ENCODE measurements at regions not wholly inside any gene's neighbourhood (a gene's known extent, or its start where the extent isn't known, plus 50 kb on each side); places are given as distances from the start of the nearest gene placed in this dataset.
"Not testable (repeated sequence)": the region's sequence is repeated elsewhere in the genome, so short reads cannot be mapped to it uniquely, and the experiment has no call there.

DNA sequence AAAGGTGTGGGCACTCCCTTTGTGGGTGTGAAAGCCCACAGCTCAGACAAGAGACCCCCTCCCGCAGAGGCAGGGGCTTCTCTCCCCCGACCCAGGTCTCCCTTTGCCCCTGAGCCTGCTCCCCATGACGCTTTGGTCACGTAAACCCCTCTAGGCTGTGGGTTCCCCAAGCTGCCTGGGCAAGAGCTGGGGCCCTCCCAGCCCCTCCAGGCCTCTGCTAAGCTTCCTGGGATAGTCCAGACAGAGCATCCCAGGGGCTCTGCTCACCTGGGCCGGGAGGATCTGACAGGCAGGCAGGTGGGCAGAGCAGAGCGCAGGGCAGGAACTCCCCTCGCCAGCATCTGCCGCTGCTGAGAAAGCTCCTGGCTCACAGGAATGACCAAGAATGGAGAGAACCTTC is 177.3 kb downstream of the BANP start:
- DNase-seq (ENCODE audit: extremely low read depth, low read depth): no peak

DNA sequence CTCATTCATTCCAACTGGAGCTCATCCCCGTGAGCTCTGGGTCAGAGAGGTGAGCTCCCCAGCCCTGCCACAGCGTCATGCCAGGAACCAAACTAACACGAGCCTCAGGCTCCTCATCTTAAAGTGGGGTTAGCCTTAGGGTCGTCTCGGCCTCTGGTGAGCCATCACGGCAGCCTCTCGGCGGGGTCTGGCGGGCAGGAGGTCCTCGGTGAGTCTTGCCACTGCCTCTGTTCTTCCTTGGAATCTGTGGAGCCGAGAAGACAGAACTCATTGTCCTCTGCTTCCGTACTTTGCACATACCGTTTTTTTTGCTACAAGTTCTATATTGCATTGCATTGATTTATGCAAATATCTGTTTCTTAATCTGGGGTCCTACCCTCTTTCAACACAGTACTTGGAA is 177.9 kb downstream of the BANP start:
- not testable (repeated sequence) for DNase-seq (ENCODE audit: extremely low read depth, low read depth)

DNA sequence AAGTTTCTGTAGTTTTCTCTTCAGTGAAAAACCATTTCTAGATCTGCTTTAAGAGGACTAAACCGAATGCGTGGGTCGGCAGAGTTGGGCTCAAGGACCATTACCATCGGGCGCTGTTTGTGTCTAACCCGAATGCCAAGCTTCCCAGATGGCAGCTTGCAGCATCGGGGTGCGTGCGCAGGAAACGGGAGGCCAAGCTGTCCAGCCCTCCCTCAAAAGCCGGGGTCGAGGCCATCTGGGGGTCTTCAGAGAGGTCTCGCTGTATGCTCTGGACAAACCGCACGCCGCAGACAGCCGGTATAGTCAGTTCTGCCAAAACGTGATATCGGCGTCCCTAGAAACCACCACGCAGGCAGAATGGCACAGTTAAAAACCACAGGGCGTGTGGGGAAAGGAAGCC is 178.8 kb downstream of the BANP start:
- DNase-seq (ENCODE audit: extremely low read depth, low read depth): no peak

DNA sequence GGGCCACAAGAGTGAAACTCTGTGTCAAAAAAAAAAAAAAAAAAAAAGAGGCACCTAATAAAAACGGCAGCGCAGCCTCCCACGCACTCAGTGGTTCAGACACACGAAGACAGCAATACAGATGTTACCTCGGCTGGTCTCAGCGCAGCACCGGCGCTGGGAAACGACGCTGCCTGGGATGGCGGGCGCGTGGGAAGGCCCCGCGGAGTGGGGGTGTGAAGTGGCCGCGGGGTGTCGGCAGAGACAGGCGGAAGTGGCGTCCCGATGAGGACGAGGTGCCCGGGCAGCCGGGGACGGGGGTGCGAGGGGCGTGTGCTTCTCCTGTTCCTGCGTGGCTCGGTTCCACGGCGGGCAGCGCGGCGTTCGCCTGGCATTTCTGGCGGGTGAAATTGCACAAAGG is 179.4 kb downstream of the BANP start:
- DNase-seq (ENCODE audit: extremely low read depth, low read depth): no peak

DNA sequence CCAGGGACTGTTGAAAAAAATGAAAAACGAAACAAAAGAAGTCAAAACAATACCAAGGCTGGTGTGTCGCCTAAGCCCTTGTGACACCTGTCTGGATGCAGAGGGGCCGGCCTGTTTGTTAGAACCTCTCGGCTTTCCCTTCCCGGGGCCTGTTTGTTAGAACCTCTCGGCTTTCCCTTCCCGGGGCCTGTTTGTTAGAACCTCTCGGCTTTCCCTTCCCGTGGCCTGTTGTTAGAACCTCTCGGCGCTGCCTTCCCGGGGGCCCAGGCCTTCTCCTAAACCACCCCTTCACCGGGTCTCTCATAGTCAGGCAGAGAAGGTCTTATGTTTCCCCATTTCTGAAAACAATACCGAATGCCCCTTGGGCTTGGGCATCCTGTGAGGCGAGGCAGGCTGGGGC is 180.0 kb downstream of the BANP start:
- no peak for DNase-seq (ENCODE audit: extremely low read depth, low read depth)

DNA sequence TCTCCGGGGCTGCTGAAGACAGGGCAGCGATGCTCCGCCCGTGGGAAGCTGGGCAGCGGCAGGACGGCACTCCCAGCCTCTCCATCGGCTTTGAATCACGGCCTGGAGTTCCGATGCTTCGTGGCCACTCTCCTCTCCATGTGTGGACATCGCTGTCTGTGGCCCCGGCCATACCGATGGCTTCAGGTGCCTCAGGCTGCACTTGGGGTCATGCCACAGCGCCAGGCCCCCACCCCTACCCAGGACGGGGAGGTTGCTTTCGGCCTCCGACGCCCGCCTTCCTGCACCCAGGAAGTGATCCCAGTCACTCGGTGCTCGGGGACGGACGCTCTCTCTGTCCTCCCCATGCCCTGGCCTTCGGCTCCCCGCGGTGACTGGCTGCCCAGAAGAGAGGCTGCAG is 180.7 kb downstream of the BANP start:
- no peak for DNase-seq (ENCODE audit: extremely low read depth, low read depth)

DNA sequence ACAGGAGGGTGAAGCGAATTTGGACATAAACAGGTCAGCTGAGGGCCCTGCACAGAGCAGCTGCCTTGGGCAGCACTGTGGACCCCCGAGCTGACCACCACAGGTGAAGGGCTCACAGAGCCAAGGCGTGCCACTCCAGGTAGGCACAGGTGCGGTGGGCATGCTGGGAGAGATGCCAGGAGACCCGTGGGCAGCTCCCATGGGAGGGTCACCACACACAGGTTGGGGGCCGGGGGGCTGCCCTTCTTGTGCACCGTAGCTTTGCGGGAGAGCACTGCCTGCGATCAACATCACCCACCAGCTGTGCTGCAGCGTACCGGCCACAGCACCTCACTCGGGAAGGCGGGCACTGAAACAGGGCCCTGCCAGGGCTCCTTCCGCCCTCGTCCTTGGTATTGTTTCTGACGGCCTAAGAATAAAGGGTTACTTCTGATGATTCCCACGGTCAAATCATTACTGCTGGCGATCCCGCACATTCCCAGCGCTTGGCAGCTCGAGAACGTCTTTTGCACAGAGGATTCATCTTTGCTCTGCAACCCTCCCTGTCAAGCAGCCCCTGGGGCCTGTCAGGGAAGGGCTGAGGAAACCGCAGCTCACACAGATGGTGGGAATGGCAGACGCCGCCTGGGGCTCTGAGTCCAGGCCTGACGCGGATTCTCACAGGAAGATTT is 181.7 kb downstream of the BANP start:
- DNase-seq (ENCODE audit: extremely low read depth, low read depth): no peak

DNA sequence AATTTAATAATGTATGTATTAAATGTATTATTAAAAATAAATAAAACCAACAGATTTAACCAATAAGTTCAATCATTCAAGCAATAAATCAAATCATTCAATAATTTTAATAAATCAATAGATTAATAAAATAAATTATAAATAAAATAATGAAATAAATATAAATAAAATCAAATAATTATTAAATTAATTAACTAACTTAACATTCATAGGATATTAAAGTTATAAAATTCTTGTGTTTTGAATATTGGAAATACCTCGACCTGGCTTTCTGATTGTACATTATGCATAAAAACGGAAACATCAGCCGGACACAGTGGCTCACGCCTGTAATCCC is 182.2 kb downstream of the BANP start:
- no peak for DNase-seq (ENCODE audit: extremely low read depth, low read depth)

DNA sequence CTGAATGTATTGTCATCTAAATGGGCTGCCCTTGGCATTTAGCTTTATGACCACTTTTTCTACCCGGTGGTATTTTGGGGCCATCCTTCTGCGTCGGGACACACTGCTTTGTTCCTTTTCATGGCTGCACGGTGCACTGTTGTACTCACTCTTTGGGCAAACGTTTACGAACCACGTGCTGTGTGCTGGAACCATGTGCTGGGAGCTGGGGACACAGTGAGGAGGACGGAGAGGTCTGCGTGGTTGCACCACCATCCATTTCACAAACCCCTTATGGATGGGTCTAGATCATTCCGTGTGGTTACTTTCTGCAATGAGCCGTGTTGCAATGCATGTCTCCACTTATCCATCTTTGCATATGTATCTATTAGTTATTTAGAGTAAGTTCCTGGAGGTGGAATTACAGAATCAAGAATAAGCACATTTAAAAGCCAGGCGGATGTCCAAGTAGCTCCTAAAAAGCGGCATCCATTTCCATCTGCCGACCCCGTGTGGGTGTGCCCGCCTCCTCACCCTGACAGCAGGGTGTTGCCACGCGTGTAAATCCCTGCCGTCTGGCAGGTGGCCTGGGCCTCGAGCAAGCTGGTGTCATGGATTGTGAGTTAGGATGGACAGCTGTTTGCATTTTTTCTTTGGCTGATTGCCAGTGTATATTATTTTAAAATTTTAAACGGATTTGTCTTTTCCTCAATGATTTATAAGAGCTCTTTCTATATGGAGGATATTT is 183.1 kb downstream of the BANP start:
- not testable (repeated sequence) for DNase-seq (ENCODE audit: extremely low read depth, low read depth)

DNA sequence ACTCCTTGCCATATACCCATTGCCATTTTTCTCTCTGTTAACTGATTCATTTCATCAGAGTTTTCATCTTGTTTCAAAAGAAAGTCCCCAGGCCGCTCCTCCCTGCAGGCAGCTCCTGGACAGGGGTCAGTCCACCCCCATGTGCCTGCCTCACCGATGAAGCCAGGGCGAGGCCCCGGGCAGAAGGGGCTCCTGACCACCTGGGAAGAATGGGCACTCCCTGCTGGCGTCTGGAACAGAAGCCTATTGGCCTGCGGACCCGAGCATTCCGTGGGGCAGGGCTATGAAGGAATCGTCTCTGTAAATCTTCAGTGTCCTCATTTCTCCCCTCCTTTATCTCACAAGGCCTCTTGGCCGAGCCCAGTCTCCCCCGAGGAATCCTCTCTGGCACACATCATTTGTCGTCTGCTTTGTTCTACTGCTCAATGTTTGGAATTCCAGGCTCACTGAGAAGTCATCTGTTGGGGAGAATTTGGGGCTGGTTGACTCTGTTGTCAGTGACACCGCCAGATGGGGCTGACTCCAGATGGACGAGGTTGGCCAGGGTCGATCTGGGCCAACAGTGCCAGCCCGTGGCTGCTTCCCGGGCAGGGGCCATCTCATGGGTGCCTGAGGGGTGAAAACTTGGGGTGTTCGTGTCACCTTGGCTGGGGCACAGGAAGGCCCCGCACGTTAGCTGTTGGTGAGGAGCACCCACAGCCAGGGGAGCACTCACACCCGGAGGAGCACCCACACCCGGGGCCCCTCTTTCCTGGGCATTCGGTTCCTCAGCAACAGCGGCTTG is 183.9 kb downstream of the BANP start:
- DNase-seq (ENCODE audit: extremely low read depth, low read depth): not testable (repeated sequence)

DNA sequence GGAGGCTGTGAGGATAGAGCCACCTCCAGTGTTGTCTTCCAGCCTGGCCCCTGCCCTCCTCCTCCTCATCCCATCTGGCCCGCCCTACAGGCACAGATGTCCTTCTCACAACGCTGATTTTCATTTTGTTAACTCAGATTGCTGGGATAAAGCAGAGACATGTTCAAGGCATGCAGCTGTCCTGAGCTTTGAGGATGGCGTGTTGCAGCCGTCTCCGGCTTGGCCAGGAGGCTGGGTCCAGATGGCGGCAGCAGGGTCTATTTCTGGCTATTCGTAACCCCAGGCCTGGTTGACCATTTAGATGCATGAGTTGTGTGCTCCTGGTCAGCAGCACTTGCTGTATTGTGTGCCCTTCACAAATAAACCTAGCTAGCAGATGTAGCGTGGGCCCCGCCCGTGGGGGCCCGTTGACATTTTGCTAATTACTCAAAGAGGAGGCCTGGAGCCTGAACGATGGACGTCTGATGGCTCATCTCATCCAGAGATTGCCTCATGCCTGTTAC is 185.0 kb downstream of the BANP start:
- not testable (repeated sequence) for DNase-seq (ENCODE audit: extremely low read depth, low read depth)

DNA sequence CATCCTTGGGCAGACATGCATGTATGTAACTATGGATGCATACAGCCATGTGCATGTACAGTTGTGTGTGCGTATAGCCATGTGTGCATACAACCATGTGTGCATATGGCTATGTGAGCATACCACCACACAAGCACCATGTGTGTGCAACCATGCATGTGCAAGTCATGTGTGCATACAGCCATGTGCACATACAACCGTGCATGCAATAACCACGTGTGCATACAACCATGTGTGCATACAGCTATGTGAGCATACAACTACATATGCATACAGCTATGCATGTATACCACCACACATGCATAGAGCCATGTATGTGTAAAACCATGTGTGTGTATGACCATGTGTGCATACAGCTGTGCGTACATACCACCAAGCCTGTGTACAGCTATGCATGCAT is 185.7 kb downstream of the BANP start:
- DNase-seq (ENCODE audit: extremely low read depth, low read depth): not testable (repeated sequence)

DNA sequence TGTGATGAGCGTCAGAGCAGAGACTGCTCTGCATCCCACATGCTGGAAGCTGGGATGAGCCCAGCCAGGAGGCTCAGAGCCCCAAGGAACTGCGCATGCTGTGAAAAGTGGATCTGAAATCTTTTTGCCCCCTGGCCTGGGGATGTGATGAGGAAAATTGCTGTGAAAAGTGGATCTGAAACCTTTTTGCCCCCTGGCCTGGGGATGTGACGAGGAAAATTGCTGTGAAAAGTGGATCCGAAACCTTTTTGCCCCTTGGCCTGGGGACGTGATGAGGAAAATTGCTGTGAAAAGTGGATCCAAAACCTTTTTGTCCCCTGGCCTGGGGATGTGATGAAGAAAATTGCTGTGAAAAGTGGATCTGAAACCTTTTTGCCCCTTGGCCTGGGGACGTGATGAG is 187.9 kb downstream of the BANP start:
- not testable (repeated sequence) for DNase-seq (ENCODE audit: extremely low read depth, low read depth)

DNA sequence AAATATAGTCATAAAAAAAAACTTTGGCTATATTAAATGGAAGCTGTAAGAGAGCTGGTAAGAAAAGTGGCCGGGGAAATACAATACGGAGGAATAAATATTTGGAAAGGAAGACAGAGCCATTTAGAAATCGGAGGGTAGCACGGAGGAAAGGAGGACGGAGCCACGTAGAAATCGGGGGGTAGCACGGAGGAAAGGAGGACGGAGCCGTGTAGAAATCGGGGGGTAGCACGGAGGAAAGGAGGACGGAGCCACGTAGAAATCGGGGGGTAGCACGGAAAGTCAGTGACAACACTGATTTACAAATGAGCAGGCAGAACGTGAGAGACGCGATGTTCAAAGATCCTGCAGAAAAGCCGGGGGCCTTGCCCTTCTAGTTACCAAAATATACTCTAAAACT is 189.0 kb downstream of the BANP start:
- DNase-seq (ENCODE audit: extremely low read depth, low read depth): not testable (repeated sequence)

DNA sequence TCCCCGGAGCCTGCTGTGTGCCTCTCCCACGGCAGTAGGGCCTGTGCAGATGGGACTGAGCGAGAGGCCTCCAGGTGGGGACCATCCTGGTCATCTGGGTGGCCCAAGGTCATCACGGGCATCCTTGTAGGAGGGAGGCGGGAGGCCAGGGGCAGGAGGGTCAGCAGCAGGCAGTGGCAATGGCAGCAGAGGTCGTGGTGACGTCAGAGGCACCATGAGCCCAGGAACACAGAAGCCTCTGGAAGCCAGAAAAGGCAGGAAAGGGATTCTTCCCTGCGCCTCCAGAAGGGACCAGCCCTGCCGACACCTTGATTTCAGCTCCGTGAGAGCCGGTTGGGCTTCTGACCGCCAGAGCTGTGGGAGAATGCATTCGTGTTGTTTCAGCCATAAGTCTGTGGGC is 190.3 kb downstream of the BANP start:
- DNase-seq (ENCODE audit: extremely low read depth, low read depth): no peak

DNA sequence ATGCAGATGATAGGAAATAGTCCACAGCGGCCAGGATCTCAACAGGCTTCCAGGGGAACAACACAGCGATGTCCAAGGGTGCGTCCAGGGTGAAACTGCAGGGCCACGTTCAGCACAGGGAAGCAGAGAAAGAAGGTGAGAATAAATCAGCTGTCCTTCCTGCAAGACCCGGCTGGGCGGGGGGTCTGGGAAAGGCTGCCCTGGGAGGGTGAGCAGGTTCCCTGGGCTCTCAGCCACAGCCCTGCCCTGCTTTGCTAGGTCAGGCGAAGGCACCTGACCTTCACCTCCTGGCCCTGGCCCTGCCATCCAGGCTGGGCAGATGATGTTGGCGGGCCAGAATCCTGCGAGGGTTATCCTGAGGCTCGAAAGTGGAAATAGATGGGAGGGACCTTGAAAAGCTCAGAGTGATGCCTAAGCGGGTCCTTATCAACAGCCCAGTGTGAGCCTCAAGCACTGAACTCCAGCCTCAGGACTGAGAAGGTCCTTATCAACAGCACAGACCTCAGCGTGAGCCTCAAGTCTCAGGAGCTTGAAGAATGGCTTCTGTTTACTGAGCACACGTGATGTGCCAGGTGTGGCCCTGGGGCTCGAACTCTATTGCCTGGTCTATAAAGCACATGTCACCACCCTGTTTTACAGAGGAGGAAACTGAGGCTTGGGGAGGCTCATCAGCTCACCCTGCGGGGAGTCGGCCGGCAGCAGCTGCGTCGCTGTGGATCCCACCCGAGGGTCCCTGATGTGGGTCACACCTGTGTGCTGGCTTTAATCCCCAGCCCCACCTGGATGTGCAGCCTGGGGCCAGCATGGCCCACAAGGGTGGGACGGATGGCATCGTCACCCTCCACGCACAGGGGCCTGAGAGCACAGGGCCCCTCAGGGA is 191.1 kb downstream of the BANP start:
- DNase-seq (ENCODE audit: extremely low read depth, low read depth): not testable (repeated sequence)

DNA sequence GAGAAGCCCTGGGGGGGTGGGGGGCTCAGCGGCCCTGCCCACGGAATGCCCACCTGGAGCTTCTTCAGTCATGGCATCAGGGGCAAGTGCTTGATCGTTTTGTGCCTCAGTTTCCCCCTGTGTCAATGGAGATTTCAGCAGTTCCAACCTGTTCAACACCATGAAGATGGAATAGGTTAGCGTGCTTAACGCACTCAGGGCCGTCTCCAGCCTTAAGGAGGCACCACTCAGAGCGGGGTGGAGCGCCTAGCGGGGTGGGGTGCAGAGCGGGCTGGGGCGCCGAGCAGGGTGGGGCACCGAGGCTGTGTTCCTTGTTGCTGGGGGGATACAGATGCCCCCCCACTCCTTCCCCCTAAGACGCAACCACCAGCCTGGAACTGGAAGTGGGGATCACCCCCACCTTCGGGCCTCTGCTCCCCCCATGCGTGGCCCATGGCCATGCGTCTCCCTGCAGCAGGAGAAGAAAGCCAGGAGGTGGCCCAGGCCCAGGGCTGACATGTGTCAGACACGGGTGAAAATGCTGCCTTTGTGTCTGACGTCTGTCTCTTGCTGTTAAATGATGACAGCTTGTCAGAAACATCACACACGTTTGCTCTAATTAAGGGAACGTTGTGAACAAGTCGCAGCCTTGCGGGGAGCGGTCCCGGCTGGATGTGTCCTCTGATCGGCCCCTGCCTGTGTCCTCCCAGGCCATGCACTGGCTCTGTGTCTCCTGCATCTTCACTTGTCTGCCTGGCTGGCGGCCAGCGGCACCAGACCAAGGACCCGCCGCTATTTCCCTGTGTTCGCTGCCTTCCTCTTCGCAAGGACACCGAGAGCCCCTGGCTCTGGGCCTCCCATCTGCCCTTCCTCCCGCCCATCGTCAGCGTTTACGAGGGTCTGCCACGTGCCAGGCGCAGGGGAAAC is 192.1 kb downstream of the BANP start:
- DNase-seq (ENCODE audit: extremely low read depth, low read depth): not testable (repeated sequence)

DNA sequence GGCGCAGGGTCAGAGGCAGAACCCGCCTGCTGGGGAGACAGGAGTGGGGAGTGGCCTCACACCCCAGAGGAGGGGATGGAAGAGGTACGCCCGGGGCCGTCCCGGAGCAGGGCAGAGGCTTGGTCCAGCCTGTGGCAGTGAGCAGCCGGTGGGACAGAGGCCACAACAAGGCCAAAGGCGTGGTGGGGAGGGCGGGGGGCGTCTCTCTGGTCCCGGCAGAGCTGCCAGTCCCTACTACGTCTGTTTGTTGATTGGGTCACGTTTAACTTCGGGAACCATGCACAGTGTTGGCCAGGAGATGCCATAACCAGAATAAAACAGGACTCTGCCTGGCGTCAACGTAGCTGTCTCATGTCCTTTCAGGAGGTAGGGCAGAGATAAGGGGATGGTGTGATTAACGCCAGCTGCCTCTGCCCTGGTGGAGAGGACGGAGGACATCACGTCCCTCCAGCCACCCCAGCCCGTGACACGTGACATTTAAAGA is 192.8 kb downstream of the BANP start:
- no peak for DNase-seq (ENCODE audit: extremely low read depth, low read depth)

DNA sequence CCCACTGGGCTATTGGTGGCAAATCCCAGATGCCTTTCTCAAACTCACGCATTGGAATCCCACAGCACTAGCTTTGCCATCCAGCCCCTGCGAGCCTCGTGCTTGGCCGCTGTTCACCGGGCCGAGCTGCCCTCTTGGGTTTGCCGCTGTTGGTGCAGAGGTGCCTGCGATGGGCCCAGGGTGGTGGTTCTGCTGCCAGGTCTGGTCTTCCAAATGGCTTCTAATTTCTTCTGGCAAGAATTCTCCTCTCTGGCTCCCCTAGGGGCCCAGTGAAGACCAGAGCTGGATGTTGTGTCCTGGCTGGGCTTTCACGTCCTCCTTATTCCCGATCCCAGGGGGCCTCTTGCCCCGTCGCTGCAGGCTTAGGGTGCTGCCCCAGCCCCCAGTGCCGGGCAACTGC is 194.1 kb downstream of the BANP start:
- DNase-seq (ENCODE audit: extremely low read depth, low read depth): not testable (repeated sequence)
